H1 (cell line): ENCODE measurements at regions not wholly inside any gene's neighbourhood (a gene's known extent, or its start where the extent isn't known, plus 50 kb on each side); places are given as distances from the start of the nearest gene placed in this dataset.

Experiments
- CTCF ChIA-PET: fragments of 300-600 bp; sonication (Branson Sonifier 250); formaldehyde crosslinking; loops from one replicate; lab custom pipeline; 2021; ENCODE audit not compliant: partially characterized antibody; lab: Charles Lee
- POLR2A ChIA-PET: fragments of 300-600 bp; sonication (Branson Sonifier 250); formaldehyde crosslinking; loops from one replicate; lab custom pipeline; 2021; ENCODE audit warnings: inconsistent platforms; ENCODE audit not compliant: partially characterized antibody; lab: Charles Lee
- DNase-seq, 2 experiments: peaks; one replicate each; pipeline versions ENCODE4 v3.0.0 to v3.0.0-alpha.2; 2010 to 2022; ENCODE audit warnings: low spot score in 2 of 2, low read depth in 1 of 2, mixed read lengths in 1 of 2
- FAIRE-seq: peaks from 2 replicates; lab custom pipeline; 2011; peaks lifted over from hg19 to GRCh38; lab: Jason Lieb, UNC
- H2AFZ ChIP-seq: 2 replicates; pipeline ENCODE4 v1.8.1; 2012; ENCODE audit warnings: low read length, inconsistent platforms
- H2AK5ac ChIP-seq: 2 replicates; pipeline ENCODE4 v1.6.1; 2013; ENCODE audit warnings: low read depth, low read length
- H2BK120ac ChIP-seq: replicated peaks from 2 replicates; pipeline ENCODE3; 2013; ENCODE audit warnings: low read depth, low read length, inconsistent platforms
- H2BK12ac ChIP-seq: 2 replicates; pipeline ENCODE4 v1.6.1; 2013; ENCODE audit warnings: low read depth, low read length
- H2BK15ac ChIP-seq: 2 replicates; pipeline ENCODE4 v1.6.1; 2013; ENCODE audit warnings: low read length
- H2BK20ac ChIP-seq: 2 replicates; pipeline ENCODE4 v1.6.1; 2013; ENCODE audit warnings: low read length
- H2BK5ac ChIP-seq: 2 replicates; pipeline ENCODE4 v1.6.1; 2013; ENCODE audit warnings: low read depth, low read length
- H3K14ac ChIP-seq: 2 replicates; pipeline ENCODE4 v1.6.1; 2013; ENCODE audit warnings: inconsistent platforms; ENCODE audit not compliant: insufficient read length
- H3K18ac ChIP-seq: 2 replicates; pipeline ENCODE4 v1.6.1; 2013; ENCODE audit warnings: low read length; ENCODE audit errors: extremely low read depth
- H3K23ac ChIP-seq: 2 replicates; pipeline ENCODE4 v1.6.1; 2013; ENCODE audit warnings: inconsistent platforms; ENCODE audit not compliant: insufficient read length
- H3K23me2 ChIP-seq: 2 replicates; pipeline ENCODE4 v1.6.1; 2013; ENCODE audit warnings: low read depth, low read length
- H3K27ac ChIP-seq: 2 replicates; pipeline ENCODE4 v1.6.1; 2011; ENCODE audit warnings: low read depth, low read length, inconsistent platforms
- H3K27me3 ChIP-seq, 4 experiments: replicated peaks in 1 of 4; 1 replicate in 1 of 4; 2 replicates in 3 of 4; pipeline versions ENCODE4 v1.6.1 to v1.8.1; 2011 to 2013; ENCODE audit warnings: low read length in 3 of 4, mild to moderate bottlenecking in 3 of 4, inconsistent platforms in 2 of 4, mixed read lengths in 2 of 4, moderate library complexity in 1 of 4; ENCODE audit not compliant: control insufficient read depth in 3 of 4, insufficient read depth in 3 of 4; ENCODE audit errors: extremely low read depth in 1 of 4
- H3K36me3 ChIP-seq, 4 experiments: 2 replicates each; pipeline versions ENCODE4 v1.6.1 to v1.8.1; 2011 to 2013; ENCODE audit warnings: mild to moderate bottlenecking in 4 of 4, low read length in 3 of 4, moderate library complexity in 2 of 4, control low read depth in 1 of 4, inconsistent platforms in 1 of 4; ENCODE audit not compliant: insufficient read depth in 4 of 4, control insufficient read depth in 2 of 4
- H3K4ac ChIP-seq: replicated peaks from 2 replicates; pipeline ENCODE3; 2013; ENCODE audit warnings: low read length, low read depth, mixed read lengths, inconsistent platforms; ENCODE audit not compliant: insufficient read length
- H3K4me1 ChIP-seq, 4 experiments: replicated peaks in 1 of 4; 1 replicate in 1 of 4; 2 replicates in 3 of 4; pipeline versions ENCODE4 v1.6.1 to v1.8.1; 2011 to 2013; ENCODE audit warnings: low read length in 3 of 4, inconsistent platforms in 2 of 4, mixed read lengths in 1 of 4; ENCODE audit not compliant: insufficient read depth in 4 of 4, control insufficient read depth in 3 of 4
- H3K4me2 ChIP-seq, 2 experiments: 2 replicates each; pipeline versions ENCODE4 v1.6.1 to v1.8.1; 2011 to 2013; ENCODE audit warnings: low read depth in 2 of 2, low read length in 2 of 2, control low read depth in 1 of 2, inconsistent platforms in 1 of 2, mild to moderate bottlenecking in 1 of 2; ENCODE audit not compliant: insufficient read depth in 1 of 2
- H3K4me3 ChIP-seq, 4 experiments: fragments of 200-600, 300-600 bp in 1 of 4; sonication (generic), shearing (Covaris generic), sonication (Bioruptor Twin) in 1 of 4; 2 replicates each; pipeline versions ENCODE4 v1.5.1 to v1.8.1; 2011 to 2016; ENCODE audit warnings: low read length in 4 of 4, low read depth in 3 of 4, control low read depth in 2 of 4, inconsistent platforms in 2 of 4, mild to moderate bottlenecking in 2 of 4, mixed read lengths in 1 of 4, moderate library complexity in 1 of 4; ENCODE audit not compliant: insufficient read depth in 2 of 4; ENCODE audit errors: extremely low read depth in 1 of 4
- H3K56ac ChIP-seq: replicated peaks from 2 replicates; pipeline ENCODE3; 2013; ENCODE audit warnings: low read depth, mild to moderate bottlenecking, mixed read lengths, low read length, inconsistent platforms; ENCODE audit not compliant: insufficient read length
- H3K79me1 ChIP-seq: 2 replicates; pipeline ENCODE4 v1.6.1; 2013; ENCODE audit warnings: low read depth, low read length, control low read depth
- H3K79me2 ChIP-seq, 2 experiments: 2 replicates each; pipeline versions ENCODE4 v1.6.1 to v1.8.1; 2012 to 2013; ENCODE audit warnings: low read length in 2 of 2, mild to moderate bottlenecking in 2 of 2, inconsistent platforms in 1 of 2; ENCODE audit not compliant: insufficient read depth in 2 of 2, control insufficient read depth in 1 of 2
- H3K9ac ChIP-seq, 4 experiments: replicated peaks in 1 of 4; 1 replicate in 1 of 4; 2 replicates in 3 of 4; pipeline versions ENCODE4 v1.6.1 to v1.8.1; 2011 to 2013; ENCODE audit warnings: low read depth in 3 of 4, low read length in 3 of 4, control low read depth in 2 of 4, mild to moderate bottlenecking in 2 of 4, moderate library complexity in 2 of 4, inconsistent platforms in 1 of 4; ENCODE audit errors: extremely low read depth in 1 of 4
- H3K9me3 ChIP-seq, 2 experiments: 2 replicates each; pipeline versions ENCODE4 v1.6.1 to v1.8.1; 2012 to 2013; ENCODE audit warnings: mild to moderate bottlenecking in 2 of 2, moderate library complexity in 2 of 2, control low read depth in 1 of 2, inconsistent platforms in 1 of 2, low read depth in 1 of 2, low read length in 1 of 2, mixed read lengths in 1 of 2; ENCODE audit not compliant: insufficient read depth in 2 of 2
- H4K20me1 ChIP-seq, 2 experiments: replicated peaks in 1 of 2; 2 replicates each; pipeline versions ENCODE3 to v1.8.1; 2011 to 2013; ENCODE audit warnings: inconsistent platforms in 2 of 2, low read length in 2 of 2, mild to moderate bottlenecking in 1 of 2; ENCODE audit not compliant: insufficient read depth in 2 of 2, control insufficient read depth in 1 of 2
- H4K5ac ChIP-seq: 2 replicates; pipeline ENCODE4 v1.6.1; 2013; ENCODE audit warnings: low read length, low read depth, mixed read lengths, inconsistent platforms; ENCODE audit not compliant: insufficient read length
- H4K8ac ChIP-seq: 2 replicates; pipeline ENCODE4 v1.8.0; 2013; ENCODE audit warnings: mild to moderate bottlenecking, moderate library complexity, low read length, inconsistent platforms; ENCODE audit not compliant: insufficient read depth; ENCODE audit errors: extremely low read depth
- H4K91ac ChIP-seq: replicated peaks from 2 replicates; pipeline ENCODE3; 2013; ENCODE audit warnings: low read length, mixed read lengths, inconsistent platforms; ENCODE audit not compliant: insufficient read length
- BRCA1 ChIP-seq: IDR thresholded peaks from 2 replicates; pipeline ENCODE4 v1.6.1; 2012; ENCODE audit warnings: low read depth, low read length, improper control_type of control experiment
- CHD2 ChIP-seq: IDR thresholded peaks from 2 replicates; pipeline ENCODE4 v1.6.1; 2012; ENCODE audit warnings: low read length, improper control_type of control experiment
- EGR1 ChIP-seq: IDR thresholded peaks from 2 replicates; pipeline ENCODE4 v1.6.1; 2011; ENCODE audit warnings: low read depth, low read length, borderline replicate concordance
- RAD21 ChIP-seq, 2 experiments: IDR thresholded peaks in 1 of 2; conservative IDR thresholded peaks in 1 of 2; 2 replicates each; pipeline ENCODE4 v1.6.1; 2011; ENCODE audit warnings: low read depth in 2 of 2, low read length in 2 of 2, improper control_type of control experiment in 1 of 2, inconsistent platforms in 1 of 2, mild to moderate bottlenecking in 1 of 2, moderate library complexity in 1 of 2
- RBBP5 ChIP-seq: IDR thresholded peaks from 2 replicates; pipeline ENCODE4 v1.7.1; 2012; ENCODE audit warnings: low read depth, mild to moderate bottlenecking, inconsistent platforms, low read length, moderate library complexity, borderline replicate concordance
- SP1 ChIP-seq: IDR thresholded peaks from 2 replicates; pipeline ENCODE4 v1.6.1; 2011; ENCODE audit warnings: low read depth, low read length
- WGBS, 2 experiments: shearing (Covaris generic) in 1 of 2; methylation state at CpG; one replicate each; pipeline versions ENCODE4 v1.1.6 to v1.1.7; 2013 to 2015; ENCODE audit warnings: low lambda C conversion rate in 2 of 2, mixed read lengths in 2 of 2, inconsistent platforms in 1 of 2, low coverage in 1 of 2, missing lambda C conversion rate in 1 of 2; ENCODE audit not compliant: insufficient replicate concordance in 2 of 2, insufficient coverage in 1 of 2, insufficient read length in 1 of 2; ENCODE audit errors: extremely low coverage in 1 of 2, missing lambda C conversion rate in 1 of 2; 5-methylcytosine and 5-hydroxymethylcytosine counted together

GRCh38 chr7:9608560-9608959, 1175.2 kb downstream of the NXPH1 start:
- Histone ChIP-seq H2BK5ac (no peak overlapping the region), H3K4ac (no peak overlapping the region), H3K36me3 (no peaks in the 10 kb centered on the region), H3K9me3 (no peaks in the 10 kb centered on the region), H3K56ac (no peak overlapping the region), H3K4me2 (no peak overlapping the region), H2BK20ac (no peak overlapping the region), H4K91ac (no peak overlapping the region), H3K23ac (no peak overlapping the region), H4K8ac (no peak overlapping the region), H2AFZ (no peak overlapping the region), H2BK120ac (no peak overlapping the region), H3K14ac (no peak overlapping the region), H3K79me2 (no peaks in the 10 kb centered on the region), H3K18ac (no peak overlapping the region), H4K20me1 (no peaks in the 10 kb centered on the region), H2BK15ac (no peak overlapping the region), H3K4me3 (no peak overlapping the region), H3K27ac (no peak overlapping the region), H3K23me2 (no peaks in the 10 kb centered on the region), H3K9ac (no peak overlapping the region), H2AK5ac (no peak overlapping the region), H4K5ac (no peak overlapping the region), H2BK12ac (no peak overlapping the region), H3K4me1 (no peaks in the 10 kb centered on the region), H3K79me1 (no peaks in the 10 kb centered on the region), H3K27me3 (no peaks in the 10 kb centered on the region)
- FAIRE-seq: no peak
- no peak for DNase-seq
- POLR2A ChIA-PET: no interaction called here
- WGBS, 2 experiments: 83% methylated on average over 1 of the region's 1 CpG; no CpG with 5 or more reads in 1 of the 2 experiments
- CTCF ChIA-PET: no interaction called here
- no peak for TF ChIP-seq CHD2
- TF ChIP-seq RBBP5: no peak
- no peak for TF ChIP-seq BRCA1
- TF ChIP-seq RAD21 (IDR thresholded peaks at IDR 0.05 in 1 of 2, conservative IDR thresholded peaks at IDR 0.05 in 1 of 2; ENCODE audit: low read depth in 2 of 2, low read length in 2 of 2): no peak
- no peak for TF ChIP-seq SP1
- no peak for TF ChIP-seq EGR1
